HG03045 (cell line): ENCODE measurements at regions not wholly inside any gene's neighbourhood (a gene's known extent, or its start where the extent isn't known, plus 50 kb on each side); places are given as distances from the start of the nearest gene placed in this dataset.
"Not testable (repeated sequence)": the region's sequence is repeated elsewhere in the genome, so short reads cannot be mapped to it uniquely, and the experiment has no call there.

Source experiments
- ATAC-seq: cut with Tn5 transposase; IDR thresholded peaks from one replicate; pipeline ENCODE4 v1.9.1; 2021; ENCODE audit warnings: mild to moderate bottlenecking, moderate library complexity; ENCODE audit not compliant: unreplicated experiment

DNA sequence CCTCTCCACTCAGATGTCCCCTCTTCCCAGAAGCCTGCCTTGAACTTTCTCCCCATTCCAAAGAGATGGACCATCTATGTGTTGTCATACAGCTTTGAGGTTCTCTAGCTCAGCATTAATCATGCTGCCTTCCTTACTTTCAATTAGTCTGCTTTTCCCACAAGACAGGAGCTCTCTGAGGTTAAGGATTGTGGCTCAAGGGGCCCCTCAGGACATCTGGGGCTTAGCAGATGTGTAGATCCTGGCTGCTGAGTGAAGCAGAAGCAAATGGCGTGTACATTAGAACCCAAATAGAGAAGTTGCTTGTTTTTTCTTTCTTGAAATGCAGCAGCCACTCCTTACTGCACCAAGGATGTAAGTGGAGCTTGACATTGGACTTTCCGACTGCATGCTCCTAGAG lies 330.5 kb upstream of the TNRC6C start:
- no peak for ATAC-seq

DNA sequence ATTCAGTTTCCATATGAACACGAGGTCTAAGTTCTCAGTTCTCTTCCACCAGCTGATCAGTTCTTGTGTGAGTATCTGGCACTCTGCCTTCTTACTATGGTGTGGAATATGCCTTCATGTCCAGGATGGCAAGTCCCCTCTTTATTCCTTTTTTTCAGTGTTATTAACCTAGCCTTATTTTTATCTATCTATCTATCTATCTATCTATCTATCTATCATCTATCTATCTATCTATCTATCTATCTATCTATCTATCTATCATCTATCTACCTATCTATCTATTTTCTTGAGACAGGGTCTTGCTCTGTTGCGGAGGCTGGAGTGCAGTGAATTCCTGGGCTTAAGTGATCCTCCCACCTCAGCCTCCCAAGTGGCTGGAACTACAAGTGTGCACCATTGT lies 329.2 kb upstream of the TNRC6C start:
- not testable (repeated sequence) for ATAC-seq

DNA sequence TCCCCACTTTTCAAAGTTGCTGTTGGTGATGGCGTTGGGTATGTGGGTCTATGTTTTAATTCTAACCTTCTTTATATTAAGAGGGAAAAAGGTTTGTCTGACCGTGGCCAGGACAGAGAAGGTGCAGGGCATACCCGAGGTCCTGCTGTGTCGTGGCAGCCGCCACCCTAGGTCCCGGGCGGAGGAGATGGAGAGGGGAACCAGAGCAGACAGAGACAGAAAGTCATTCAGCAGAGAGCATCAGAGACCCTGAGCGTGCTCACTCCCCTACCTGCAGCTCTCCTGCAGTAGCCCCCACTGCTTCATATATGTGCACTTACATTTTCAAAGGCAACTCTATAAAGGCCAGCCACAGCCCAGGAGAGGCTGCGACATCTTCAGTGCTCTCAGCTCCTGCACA lies 327.2 kb upstream of the TNRC6C start:
- no peak for ATAC-seq

DNA sequence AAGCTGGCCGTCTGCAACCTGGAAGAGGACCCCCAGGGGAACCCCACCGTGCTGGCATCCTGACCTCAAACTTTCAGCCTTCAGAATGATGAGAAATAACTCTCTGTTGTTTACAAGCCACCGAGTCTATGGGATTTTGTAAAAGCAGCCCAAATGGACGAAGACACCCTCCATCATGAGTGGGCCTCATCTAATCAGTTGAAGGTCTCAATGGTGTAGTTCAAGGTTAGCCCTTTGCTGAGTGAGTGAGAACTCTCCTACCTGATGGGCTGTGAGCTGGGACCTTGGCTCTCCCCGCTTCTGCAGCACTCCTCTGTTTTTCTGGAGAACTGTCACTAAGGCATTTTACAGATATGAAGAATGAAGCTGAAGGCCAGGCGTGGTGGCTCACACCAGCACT lies 325.9 kb upstream of the TNRC6C start:
- no peak for ATAC-seq

DNA sequence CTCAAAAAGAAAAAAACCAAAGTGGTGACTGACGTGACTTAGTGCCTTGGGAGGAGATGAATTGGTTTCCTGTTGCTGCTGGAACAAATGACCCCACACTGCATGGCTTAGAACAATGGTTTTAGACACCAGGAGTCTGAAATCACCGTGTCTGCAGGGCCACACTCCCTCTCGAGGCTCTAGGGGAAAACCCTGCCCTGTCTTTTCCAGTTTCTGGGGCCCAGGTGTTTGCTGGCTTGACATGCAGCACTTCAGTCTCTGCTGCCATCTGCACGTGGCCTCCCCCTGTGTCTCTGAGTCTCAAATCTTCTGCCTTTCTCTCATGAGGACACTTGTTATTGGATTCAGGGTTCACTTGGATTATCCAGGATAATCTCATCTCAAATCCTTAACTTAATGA lies 323.8 kb upstream of the TNRC6C start:
- no peak for ATAC-seq

DNA sequence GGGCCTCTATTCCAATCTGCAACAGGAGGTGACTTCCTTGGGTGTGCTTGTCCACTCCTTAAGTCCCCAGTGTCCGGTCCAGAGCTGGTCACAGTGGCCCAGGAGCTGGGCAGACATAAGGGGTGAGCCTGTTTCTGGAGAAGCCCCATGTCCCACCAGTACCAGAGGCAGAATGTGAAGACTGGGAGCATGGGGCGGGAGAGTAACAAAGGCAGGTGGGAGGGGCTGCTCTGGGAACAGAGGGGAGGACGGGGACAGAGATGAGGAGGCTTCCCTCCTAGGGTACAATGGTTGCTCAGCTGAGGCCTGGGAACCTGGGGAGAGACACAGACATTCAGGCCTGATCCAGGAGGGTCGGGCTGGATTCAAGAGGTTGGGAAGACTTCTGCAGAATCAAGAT lies 323.3 kb upstream of the TNRC6C start:
- ATAC-seq = no peak

DNA sequence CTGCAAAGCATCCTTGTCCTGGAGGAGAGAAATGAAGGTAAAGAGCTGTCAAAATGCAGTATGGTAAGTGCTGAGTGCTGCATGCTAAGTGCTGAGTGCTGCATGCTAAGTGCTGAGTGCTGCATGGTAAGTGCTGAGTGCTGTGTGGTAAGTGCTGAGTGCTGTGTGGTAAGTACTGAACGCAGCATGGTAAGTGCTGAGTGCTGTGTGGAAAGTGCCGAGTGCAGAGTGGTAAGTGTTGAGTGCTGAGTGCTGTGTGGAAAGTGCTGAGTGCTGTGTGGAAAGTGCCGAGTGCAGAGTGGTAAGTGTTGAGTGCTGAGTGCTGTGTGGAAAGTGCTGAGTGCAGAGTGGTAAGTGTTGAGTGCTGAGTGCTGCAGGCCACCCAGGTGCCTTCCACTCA lies 322.7 kb upstream of the TNRC6C start:
- not testable (repeated sequence) for ATAC-seq

DNA sequence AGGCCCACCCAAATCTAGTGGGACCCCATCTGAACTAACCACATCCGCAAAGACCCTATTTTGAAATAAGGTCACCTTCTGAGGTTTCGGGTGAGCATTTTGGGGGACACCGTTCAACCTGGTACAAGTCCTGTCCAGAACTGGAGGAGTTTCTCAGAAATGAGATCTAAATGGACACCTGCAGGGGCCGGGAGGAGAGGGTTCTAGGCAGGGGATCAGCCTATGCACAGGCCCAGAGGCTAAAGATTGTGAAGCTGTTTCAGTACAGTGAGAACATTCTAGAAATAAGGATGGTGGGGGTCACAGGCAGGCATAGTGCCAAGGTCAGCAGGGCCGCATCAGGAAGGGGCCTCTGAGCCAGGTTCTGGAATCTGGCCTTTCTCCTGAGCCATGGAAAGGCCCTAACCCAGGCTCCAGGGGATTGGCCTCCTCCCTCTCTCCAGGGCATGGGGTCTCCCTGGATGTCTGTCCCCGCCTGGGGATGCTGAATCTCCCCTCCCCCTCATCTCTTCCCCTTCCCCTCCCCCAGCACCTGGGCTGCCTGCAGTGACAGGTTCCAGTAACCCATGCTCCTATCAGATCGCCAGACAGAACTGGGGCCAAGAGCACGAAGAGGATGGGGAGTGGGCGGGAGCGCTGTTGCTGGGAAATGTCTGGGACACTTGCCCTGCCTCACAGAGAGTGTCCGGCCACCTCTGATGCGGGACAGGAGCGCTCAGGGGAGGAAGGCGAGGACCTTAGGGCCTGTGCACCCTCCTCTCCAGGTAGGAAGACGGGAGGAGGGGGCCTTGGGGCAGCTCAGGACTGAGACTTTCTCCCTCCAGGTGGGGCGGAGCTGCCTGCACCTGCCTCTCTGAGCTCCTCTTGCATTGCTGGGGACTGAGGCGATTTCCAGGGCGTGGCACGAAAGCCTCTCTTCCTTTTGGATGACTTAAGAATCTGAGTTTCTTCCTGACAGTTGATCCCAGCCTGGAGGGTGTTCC lies 321.4 kb upstream of the TNRC6C start:
- no peak for ATAC-seq

DNA sequence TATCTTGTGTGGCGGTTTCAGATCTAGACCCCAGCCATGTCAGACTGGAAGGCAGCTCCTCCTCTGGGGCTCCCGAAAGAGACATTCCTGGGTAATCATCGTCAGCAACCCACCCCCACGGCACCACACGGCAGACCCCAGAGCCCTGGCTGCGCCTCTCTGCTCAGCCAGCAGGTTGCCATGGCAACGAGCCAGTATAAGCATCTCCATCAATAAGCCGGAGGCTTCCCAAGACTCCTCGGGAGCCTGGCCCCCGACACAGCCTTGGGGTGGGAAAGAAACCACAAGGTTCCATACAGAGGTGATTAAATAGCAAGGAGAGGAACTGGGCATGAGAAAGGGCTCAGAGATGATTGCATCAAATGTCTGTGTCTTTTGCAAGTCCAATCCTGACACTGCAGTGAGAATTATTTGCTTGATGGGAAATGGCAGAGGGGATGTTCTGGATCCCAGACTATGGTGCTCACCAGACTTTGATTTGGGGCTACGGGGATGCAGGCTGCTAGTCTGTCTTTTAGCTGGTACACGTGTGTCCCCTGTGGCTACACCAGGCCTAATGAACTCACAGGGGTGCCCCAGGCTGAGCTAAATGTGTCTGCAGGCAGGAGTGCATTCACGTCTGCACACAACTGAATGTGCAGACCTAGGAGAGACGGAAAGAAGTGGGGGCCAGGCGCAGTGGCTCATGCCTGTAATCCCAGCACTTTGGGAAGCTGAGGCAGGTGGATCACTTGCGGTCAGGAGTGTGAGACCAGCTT lies 320.5 kb upstream of the TNRC6C start:
- ATAC-seq = no peak

DNA sequence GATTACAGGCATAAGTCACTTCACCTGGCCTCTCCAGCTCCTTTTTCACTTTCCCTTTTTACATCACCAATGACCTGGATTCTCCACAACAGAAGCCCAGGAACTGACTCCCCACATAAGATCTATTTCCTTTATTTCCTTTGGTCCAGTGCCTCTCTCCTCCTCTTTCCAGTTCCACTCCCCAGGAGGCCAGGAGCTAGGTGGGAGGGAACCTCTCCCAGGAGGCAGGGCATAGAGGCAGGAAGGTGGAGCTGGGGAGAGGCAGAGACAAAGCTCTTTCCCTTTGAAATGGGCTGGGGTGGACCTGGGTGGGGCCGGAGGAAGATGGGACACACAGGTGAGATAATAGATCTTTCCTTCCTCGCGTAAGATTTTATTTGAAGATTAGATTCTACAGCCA lies 318.3 kb upstream of the TNRC6C start:
- ATAC-seq = no peak

DNA sequence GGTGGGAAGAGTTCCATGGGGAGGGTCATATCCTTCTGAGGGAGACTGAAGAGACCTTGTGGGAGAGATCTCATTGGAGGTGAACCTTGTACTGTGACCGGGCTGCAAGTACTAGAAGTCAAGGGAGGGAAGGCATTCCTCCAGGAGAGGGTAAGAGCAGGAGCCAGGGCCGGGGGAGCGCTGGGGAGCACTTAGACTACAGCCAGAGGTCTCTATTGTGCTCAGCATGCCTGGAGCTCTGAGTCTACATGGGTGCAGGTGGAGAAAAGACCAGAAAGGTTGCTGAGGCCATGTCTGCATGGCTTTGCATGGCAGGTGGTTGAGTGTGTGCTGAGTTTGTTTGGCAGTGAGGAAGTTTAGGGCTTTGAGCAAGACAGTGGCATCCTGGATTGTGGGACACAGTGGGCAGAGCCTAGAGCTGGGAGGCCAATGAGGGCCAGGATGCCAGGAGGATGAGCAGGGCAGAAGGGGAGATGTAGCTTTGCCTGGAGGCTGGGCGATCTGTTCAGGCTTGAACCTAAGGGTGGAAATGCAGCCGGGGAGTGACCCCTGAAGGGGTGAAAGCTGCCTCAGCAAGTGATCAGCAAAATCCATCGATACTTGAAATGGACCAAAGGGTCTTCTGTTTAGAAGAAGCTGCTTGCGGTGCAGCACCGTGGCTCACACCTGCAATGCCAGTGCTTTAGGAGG lies 317.4 kb upstream of the TNRC6C start:
- no peak for ATAC-seq

DNA sequence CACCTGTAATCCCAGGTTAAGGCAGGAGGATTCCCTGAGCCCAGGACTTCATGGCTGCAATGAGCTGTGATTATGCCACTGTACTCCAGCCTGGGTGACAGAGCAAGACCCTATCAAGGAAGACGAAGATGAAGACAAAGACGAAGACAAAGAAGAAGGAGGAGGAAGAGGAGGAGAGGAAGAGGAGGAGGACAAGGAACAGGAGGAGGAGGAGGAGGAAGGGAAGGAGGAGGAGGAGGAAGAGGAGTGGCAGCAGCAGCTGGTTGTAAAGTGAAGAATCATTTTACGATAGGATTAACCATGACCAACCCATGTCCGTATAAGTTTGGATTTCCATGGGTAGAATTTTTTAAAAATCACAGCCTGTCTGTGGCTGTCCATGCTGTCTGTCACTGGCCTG lies 316.8 kb upstream of the TNRC6C start:
- ATAC-seq = no peak

DNA sequence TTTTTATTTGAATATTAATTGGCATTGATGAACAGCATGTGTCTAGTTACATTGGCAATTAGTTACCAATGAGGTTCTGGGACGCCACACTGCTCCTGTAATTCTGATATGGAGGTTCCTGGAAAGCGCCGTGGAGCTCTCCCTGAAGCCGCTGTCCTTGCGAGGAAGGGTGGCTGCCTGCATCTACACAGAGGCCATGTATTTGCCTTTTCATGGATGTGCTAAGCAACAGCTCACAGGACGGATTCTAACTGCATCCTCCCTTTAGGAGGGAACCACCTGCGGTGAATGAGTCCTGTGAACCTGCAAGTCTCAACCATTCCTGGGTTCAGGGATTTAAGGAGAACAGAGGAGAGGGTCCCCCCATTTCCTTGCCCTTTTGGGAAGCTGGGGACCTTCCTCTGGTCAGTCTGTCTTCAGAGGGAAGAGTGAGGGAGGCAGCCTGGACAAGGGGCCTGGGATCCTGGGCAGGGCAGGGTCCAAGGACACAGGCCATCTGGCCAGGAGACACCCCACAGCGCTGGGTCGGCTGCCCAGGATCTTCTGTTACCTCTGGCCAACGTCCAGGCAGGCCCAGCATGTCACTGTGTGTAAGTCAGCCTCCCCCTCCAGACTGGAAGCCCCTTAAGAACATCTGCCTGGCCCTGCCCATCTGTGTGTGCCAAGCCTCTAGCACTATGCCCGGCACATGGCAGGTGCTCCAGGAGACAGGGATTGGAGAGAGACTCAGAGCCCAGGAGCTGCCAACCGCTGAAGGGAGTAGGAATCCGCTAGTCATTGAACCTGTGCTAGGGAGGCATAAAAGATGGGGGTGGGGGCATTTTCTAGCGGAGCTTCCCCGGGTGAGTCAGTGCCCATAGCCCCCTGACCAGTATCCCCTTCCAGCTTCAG lies 314.1 kb upstream of the TNRC6C start:
- ATAC-seq = no peak

DNA sequence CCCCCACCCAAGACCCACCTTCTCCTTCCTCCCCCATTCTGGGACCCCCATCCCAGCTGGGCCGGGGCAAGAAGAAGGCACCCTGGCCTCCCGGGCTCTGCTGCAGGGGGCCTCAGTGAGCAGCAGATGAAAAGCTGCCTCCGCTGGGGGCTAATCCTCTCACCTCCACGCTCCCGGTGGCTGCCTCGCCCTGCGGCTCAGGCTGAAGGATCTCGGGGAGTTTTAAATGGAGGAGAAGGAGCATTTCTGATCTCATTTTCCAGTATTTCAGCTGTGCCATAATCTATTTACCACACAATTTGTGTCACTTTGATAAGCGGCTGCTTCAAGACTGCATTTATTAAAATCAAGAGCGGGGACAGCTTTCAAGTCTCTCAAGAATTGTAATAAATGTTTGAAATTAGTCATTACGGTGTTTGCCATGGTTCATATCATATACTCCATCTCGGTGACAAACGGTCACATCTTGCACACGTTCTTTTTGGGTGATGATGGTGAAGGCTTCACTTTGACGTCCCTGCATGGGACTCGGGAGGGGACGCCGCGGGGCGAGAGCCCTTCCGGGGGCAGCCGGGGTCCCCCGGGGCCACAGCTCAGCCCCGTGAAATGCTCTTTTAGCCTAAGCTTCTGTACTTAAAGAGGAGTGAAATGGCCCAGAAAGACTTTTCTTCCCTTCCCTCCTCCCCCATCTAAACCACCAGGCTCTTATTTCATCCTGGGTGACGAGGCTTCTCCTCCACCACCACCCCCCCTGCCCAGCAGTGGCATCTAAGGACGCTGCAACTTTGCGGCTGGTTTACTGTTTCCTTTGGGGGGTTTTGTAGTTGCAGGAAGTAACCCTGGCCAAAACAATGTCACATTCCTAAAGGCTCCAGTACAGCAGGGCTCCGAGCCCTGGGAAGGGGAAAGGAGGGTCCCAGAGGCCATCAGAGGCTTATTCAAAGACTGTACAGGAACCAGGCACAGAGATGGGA lies 313.1 kb upstream of the TNRC6C start:
- no peak for ATAC-seq

DNA sequence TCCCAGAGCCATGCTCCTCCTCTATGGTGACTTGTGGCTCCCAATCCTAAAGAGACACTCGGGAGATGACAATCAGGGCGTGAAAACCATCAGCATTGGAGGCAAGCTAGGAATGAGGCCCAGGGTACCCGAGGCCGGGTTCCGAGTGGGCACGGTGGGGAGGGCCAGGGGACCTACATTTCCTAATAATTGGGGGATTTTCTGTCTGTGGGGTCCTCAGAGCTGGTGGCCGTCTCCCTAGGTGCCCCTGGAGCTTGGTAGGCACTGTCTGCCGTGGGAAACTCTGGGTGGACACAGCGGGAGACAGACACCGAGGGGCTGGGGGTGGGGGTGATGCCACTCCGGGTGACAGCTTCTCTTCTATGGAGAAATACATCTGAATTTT lies 312.5 kb upstream of the TNRC6C start:
- ATAC-seq = no peak

DNA sequence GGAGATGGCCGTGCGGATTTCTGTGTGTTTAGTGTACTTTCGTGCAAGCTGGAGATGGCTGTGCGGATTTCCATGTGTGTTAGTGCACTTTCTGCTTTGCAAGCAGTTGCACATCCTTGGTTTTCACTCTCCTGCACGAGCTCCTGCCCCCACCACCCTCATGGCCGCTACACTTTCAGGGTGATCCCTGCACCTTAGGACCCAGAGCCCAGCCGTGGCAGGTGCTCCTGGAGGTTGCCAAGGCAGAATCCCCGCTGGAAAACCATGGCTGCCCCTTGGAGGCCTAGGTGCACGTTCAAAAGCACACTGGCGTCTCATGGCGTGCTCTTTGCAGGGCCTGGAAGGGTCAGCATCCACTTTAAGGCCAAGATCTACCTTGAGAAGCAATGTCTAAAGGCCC lies 311.0 kb upstream of the TNRC6C start:
- no peak for ATAC-seq

DNA sequence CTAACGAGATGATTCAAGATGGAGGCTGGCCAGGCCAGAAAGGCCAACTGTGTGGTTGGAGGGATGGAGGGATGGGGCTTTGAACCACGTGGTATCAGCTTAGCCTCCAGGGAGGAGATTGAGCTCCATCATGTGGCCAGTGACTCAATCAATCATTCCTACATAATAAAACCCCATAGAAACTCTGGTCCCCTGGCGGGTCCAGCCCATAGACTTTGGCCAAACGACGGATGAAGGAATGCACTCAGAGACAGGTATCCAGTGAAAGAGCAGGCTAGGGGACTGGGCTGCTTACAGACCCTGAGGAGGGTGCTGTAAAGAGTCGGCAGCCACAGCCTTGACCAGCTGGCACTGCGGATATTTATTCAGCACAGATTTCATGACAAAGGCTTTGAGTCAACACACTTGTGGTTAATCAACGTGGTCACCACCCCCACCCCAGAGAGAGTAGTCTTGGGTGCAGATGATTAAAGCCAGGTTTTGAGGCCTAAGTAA lies 308.7 kb upstream of the TNRC6C start:
- no peak for ATAC-seq

DNA sequence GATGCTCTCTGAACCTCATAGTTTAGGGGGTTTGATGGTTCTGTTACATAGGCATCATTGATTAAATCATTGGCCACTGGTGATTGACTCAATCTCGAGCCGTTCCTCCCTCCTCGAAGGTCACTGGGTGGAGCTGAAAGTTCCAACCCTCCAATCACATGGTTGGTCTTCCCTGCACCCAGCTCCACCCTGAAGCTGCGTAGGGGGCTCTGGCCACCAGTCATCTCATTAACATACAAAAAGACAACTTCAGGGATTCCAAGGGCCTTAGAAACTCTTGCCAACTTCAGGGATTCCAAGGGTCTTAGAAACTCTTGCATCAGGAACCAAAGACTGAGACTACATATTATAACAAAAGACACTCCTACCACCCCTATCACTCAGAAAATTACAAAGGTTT lies 306.5 kb upstream of the TNRC6C start:
- no peak for ATAC-seq

DNA sequence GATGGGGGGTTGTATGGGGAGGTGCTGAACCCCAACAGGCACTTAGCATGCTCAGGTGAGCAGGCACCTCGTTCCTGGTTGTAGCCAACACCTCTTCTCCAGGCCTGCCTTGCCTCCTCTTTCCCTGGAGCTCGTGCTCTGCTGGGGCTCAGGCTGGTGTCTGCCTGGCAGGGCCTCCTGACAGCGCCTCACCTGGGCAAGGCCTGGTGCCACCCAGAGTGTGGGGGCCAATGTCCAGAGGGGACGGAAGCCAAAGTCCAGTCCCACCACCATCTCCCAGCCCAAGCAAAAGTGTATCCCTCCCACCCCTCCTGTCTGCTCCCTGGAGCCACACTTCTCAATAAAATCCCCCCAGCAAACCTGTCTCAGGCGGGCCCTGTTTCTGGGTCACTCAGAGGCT lies 304.2 kb upstream of the TNRC6C start:
- no peak for ATAC-seq
